Endothelial cell of umbilical vein (primary cell): ENCODE measurements at regions not wholly inside any gene's neighbourhood (a gene's known extent, or its start where the extent isn't known, plus 50 kb on each side); places are given as distances from the start of the nearest gene placed in this dataset.

Source experiments
- BruUV-seq: library from RNA; stranded (reverse); fragments of 400-500 nt; replicated peaks from 2 replicates; lab custom pipeline; 2021; lab: Mats Ljungman, UMichigan
- CTCF ChIA-PET: fragments of 300-600, 350-600 bp; sonication (Branson Sonifier 250); formaldehyde crosslinking; loops from one replicate; lab custom pipeline; 2021; ENCODE audit warnings: antibody characterized with exemption, inconsistent platforms; lab: Charles Lee
- POLR2A ChIA-PET: fragments of 300-600, 350-600 bp; sonication (Branson Sonifier 250); formaldehyde crosslinking; loops from one replicate; lab custom pipeline; 2021; ENCODE audit warnings: antibody characterized with exemption, inconsistent platforms; lab: Charles Lee
- DNase-seq: peaks from one replicate; pipeline ENCODE4 v3.0.0-alpha.2; 2011; ENCODE audit warnings: low read depth, low spot score
- FAIRE-seq: peaks from 2 replicates; lab custom pipeline; 2011; peaks lifted over from hg19 to GRCh38; lab: Jason Lieb, UNC
- H2AFZ ChIP-seq: 2 replicates; pipeline ENCODE4 v1.6.0; 2012; ENCODE audit warnings: low read depth, low read length, control low read depth, inconsistent platforms
- H3K27ac ChIP-seq: 2 replicates; pipeline ENCODE4 v1.5.1; 2011; ENCODE audit warnings: low read depth, mild to moderate bottlenecking, control low read depth, low read length, moderate library complexity; ENCODE audit not compliant: insufficient read depth
- H3K27me3 ChIP-seq, 2 experiments: 2 replicates each; pipeline versions ENCODE4 v1.6.0 to v1.6.1; 2011; ENCODE audit warnings: low read length in 2 of 2, mixed read lengths in 1 of 2; ENCODE audit not compliant: control insufficient read depth in 2 of 2, insufficient read depth in 2 of 2
- H3K36me3 ChIP-seq, 2 experiments: 2 replicates in 1 of 2; 3 replicates in 1 of 2; pipeline ENCODE4 v1.5.1; 2011; ENCODE audit warnings: low read length in 2 of 2, mild to moderate bottlenecking in 1 of 2, moderate library complexity in 1 of 2; ENCODE audit not compliant: control insufficient read depth in 2 of 2, insufficient read depth in 2 of 2; ENCODE audit errors: extremely low read depth in 1 of 2
- H3K4me1 ChIP-seq: 3 replicates; pipeline ENCODE4 v1.5.1; 2011; ENCODE audit warnings: mild to moderate bottlenecking, low read length; ENCODE audit not compliant: control insufficient read depth, insufficient read depth; ENCODE audit errors: extremely low read depth
- H3K4me2 ChIP-seq: 2 replicates; pipeline ENCODE4 v1.6.1; 2011; ENCODE audit warnings: low read length, control low read depth, mixed read lengths; ENCODE audit not compliant: insufficient read depth
- H3K4me3 ChIP-seq, 3 experiments: fragments of 200-600 bp in 1 of 3; sonication (generic), shearing (Covaris generic) in 1 of 3; replicated peaks in 1 of 3; 2 replicates each; pipeline ENCODE4 v1.5.1; 2011 to 2016; ENCODE audit warnings: control low read depth in 3 of 3, low read length in 3 of 3, mild to moderate bottlenecking in 2 of 3, inconsistent platforms in 1 of 3, low read depth in 1 of 3, moderate library complexity in 1 of 3; ENCODE audit not compliant: insufficient read depth in 1 of 3
- H3K79me2 ChIP-seq: 2 replicates; pipeline ENCODE4 v1.6.0; 2012; ENCODE audit warnings: low read length, inconsistent platforms; ENCODE audit not compliant: control insufficient read depth, insufficient read depth
- H3K9ac ChIP-seq: replicated peaks from 2 replicates; pipeline ENCODE3; 2011; ENCODE audit warnings: low read length, control low read depth; ENCODE audit not compliant: insufficient read depth; ENCODE audit errors: extremely low read depth
- H3K9me1 ChIP-seq: replicated peaks from 3 replicates; pipeline ENCODE4 v1.6.0; 2011; ENCODE audit warnings: mild to moderate bottlenecking, low read length; ENCODE audit not compliant: control insufficient read depth, insufficient read depth; ENCODE audit errors: extremely low read depth
- H3K9me3 ChIP-seq: replicated peaks from 2 replicates; pipeline ENCODE4 v1.5.1; 2012; ENCODE audit warnings: low read length, inconsistent platforms; ENCODE audit not compliant: control insufficient read depth, insufficient read depth
- H4K20me1 ChIP-seq: replicated peaks from 2 replicates; pipeline ENCODE3; 2011; ENCODE audit warnings: mild to moderate bottlenecking, low read length; ENCODE audit not compliant: control insufficient read depth, insufficient read depth; ENCODE audit errors: extremely low read depth
- EZH2 ChIP-seq: IDR thresholded peaks from 2 replicates; pipeline ENCODE4 v1.6.1; 2012; ENCODE audit warnings: borderline replicate concordance, low read depth, mild to moderate bottlenecking, moderate library complexity, low read length, inconsistent platforms; ENCODE audit not compliant: severe bottlenecking
- FOS ChIP-seq: IDR thresholded peaks from 2 replicates; pipeline ENCODE4 v1.6.1; 2011; ENCODE audit warnings: mild to moderate bottlenecking, low read length, moderate library complexity, borderline replicate concordance; ENCODE audit not compliant: insufficient read depth
- GATA2 ChIP-seq: IDR thresholded peaks from 2 replicates; pipeline ENCODE4 v1.7.0; 2011; ENCODE audit warnings: low read depth, mild to moderate bottlenecking, moderate library complexity, mixed read lengths, low read length; ENCODE audit not compliant: insufficient read length, insufficient read depth
- JUN ChIP-seq: IDR thresholded peaks from 2 replicates; pipeline ENCODE4 v1.6.1; 2011; ENCODE audit warnings: borderline replicate concordance, low read depth; ENCODE audit not compliant: insufficient read length, insufficient read depth
- MYC ChIP-seq: IDR thresholded peaks from one replicate; pipeline ENCODE4 v1.6.1; 2011; ENCODE audit warnings: mild to moderate bottlenecking, low read depth, low read length
- POLR2A ChIP-seq: IDR thresholded peaks from 2 replicates; pipeline ENCODE4 v1.6.1; 2012; ENCODE audit warnings: low read depth, mild to moderate bottlenecking, control low read depth, low read length
- POLR2AphosphoS5 ChIP-seq: IDR thresholded peaks from 2 replicates; pipeline ENCODE4 v1.6.1; 2012; ENCODE audit warnings: low read depth, mild to moderate bottlenecking, control low read depth, low read length, moderate library complexity; ENCODE audit not compliant: insufficient read depth
- dilution Hi-C: fragments of 300-500 bp; cut with MboI; formaldehyde crosslinking; loops from one replicate; pipeline ENCODE4 v1.15.0; 2019; ENCODE audit warnings: low sequenced_read_pairs; ENCODE audit not compliant: extremely low pct_ligation_motif_present
- intact Hi-C: fragments of 100-400 bp; cut with micrococcal nuclease; formaldehyde crosslinking; loops from one replicate; pipeline ENCODE4 v1.10.0; 2022
- TF ChIP-seq, protein P1 (sequence below): IDR thresholded peaks from 2 replicates; pipeline ENCODE4 v1.6.1; 2011; ENCODE audit not compliant: insufficient read depth, insufficient read length
- TF ChIP-seq, protein P2 (sequence below), 2 donors: IDR thresholded peaks; 1 replicate in 1 of 2; 2 replicates in 1 of 2; pipeline ENCODE4 v1.5.1; 2011; ENCODE audit warnings: low read length in 2 of 2, mild to moderate bottlenecking in 2 of 2, moderate library complexity in 2 of 2, control low read depth in 1 of 2, inconsistent platforms in 1 of 2, low read depth in 1 of 2; ENCODE audit not compliant: insufficient read depth in 1 of 2; ENCODE audit errors: extremely low read depth in 1 of 2

GRCh38 chr2:215557701-215558100, 121.8 kb upstream of the FN1 start:
- no peaks in the 10 kb centered on the region for H3K27me3 ChIP-seq
- TF ChIP-seq FOS: no peak
- H3K4me1 ChIP-seq: peaks cover 12% of the 10 kb centered on the region
- CTCF ChIA-PET: interaction anchor here (1.1 kb wide), 1 partner anchor 55 kb away, joined by 3 read pairs; no protein-coding TSS in a partner anchor
- POLR2A ChIA-PET: no interaction called here
- H3K9me3 ChIP-seq: no peaks in the 10 kb centered on the region
- H3K4me3 ChIP-seq: no peak overlapping the region
- BruUV-seq: no TSS peak
- intact Hi-C loops: no loop called here
- DNase-seq: no peak
- H3K36me3 ChIP-seq: no peaks in the 10 kb centered on the region
- H2AFZ ChIP-seq: no peak overlapping the region
- H3K4me2 ChIP-seq: no peak overlapping the region
- dilution Hi-C loops: no loop called here
- H3K79me2 ChIP-seq: no peaks in the 10 kb centered on the region
- H3K9me1 ChIP-seq: no peaks in the 10 kb centered on the region
- H3K27ac ChIP-seq: no peak overlapping the region
- no peak for FAIRE-seq
- H4K20me1 ChIP-seq: no peaks in the 10 kb centered on the region
- no peak overlapping the region for H3K9ac ChIP-seq

- Histone ChIP-seq H4K20me1 (no peaks in the 10 kb centered on the region), H3K36me3 (no peaks in the 10 kb centered on the region), H3K9me1 (no peaks in the 10 kb centered on the region), H3K79me2 (no peaks in the 10 kb centered on the region), H3K9me3 (no peaks in the 10 kb centered on the region), H2AFZ (no peak overlapping the region), H3K4me3 (no peak overlapping the region), H3K4me2 (no peak overlapping the region), H3K9ac (no peak overlapping the region), H3K27ac (no peak overlapping the region), H3K4me1 (peaks cover 12% of the 10 kb centered on the region), H3K27me3 (no peaks in the 10 kb centered on the region)
- no peak for FAIRE-seq
- CTCF ChIA-PET: interaction anchor here (1.1 kb wide), 1 partner anchor 56 kb away, joined by 3 read pairs; no protein-coding TSS in a partner anchor
- no peak for DNase-seq
- BruUV-seq: no TSS peak
- TF ChIP-seq FOS: no peak
- no peak for TF ChIP-seq EZH2
- TF ChIP-seq GATA2: no peak
- TF ChIP-seq, protein P1, sequence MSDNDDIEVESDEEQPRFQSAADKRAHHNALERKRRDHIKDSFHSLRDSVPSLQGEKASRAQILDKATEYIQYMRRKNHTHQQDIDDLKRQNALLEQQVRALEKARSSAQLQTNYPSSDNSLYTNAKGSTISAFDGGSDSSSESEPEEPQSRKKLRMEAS: no peak
- TF ChIP-seq, protein P2, sequence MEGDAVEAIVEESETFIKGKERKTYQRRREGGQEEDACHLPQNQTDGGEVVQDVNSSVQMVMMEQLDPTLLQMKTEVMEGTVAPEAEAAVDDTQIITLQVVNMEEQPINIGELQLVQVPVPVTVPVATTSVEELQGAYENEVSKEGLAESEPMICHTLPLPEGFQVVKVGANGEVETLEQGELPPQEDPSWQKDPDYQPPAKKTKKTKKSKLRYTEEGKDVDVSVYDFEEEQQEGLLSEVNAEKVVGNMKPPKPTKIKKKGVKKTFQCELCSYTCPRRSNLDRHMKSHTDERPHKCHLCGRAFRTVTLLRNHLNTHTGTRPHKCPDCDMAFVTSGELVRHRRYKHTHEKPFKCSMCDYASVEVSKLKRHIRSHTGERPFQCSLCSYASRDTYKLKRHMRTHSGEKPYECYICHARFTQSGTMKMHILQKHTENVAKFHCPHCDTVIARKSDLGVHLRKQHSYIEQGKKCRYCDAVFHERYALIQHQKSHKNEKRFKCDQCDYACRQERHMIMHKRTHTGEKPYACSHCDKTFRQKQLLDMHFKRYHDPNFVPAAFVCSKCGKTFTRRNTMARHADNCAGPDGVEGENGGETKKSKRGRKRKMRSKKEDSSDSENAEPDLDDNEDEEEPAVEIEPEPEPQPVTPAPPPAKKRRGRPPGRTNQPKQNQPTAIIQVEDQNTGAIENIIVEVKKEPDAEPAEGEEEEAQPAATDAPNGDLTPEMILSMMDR (IDR thresholded peaks at IDR 0.05; ENCODE audit: extremely low read depth in 1 of 2, insufficient read depth in 1 of 2, low read depth in 1 of 2, low read length in 2 of 2): no peak
- TF ChIP-seq POLR2AphosphoS5: no peak
- no peak for TF ChIP-seq POLR2A
- TF ChIP-seq JUN: no peak
- TF ChIP-seq MYC: no peak
- intact Hi-C loops: no loop called here
- POLR2A ChIA-PET: no interaction called here
- dilution Hi-C loops: no loop called here
Measured at GRCh38 chr2:215556979-215557378, 121.1 kb upstream of the FN1 start.
